ENCODE measurements at regions not wholly inside any gene's neighbourhood (a gene's known extent, or its start where the extent isn't known, plus 50 kb on each side); places are given as distances from the start of the nearest gene placed in this dataset.

GRCh38 chr12:71230542-71230941, 72.7 kb upstream of the TSPAN8 start:
- H3K36me3 Mint-ChIP-seq (ENCODE audit: unreplicated experiment) = no peaks in the 10 kb centered on the region
- no peak overlapping the region for H3K4me3 Mint-ChIP-seq (ENCODE audit: unreplicated experiment)
- no peaks in the 10 kb centered on the region for H3K27me3 Mint-ChIP-seq (ENCODE audit: unreplicated experiment)
- TF ChIP-seq CTCF (IDR thresholded peaks at IDR 0.05) = no peak
- DNase-seq (ENCODE audit: extremely low spot score, unreplicated experiment) = no peak
- H3K27ac Mint-ChIP-seq (ENCODE audit: unreplicated experiment) = no peak overlapping the region
- peaks cover 14% of the 10 kb centered on the region for H3K9me3 Mint-ChIP-seq (ENCODE audit: unreplicated experiment)
- H3K4me1 Mint-ChIP-seq (ENCODE audit: unreplicated experiment) = no peaks in the 10 kb centered on the region

- no peak overlapping the region for H3K4me3 Mint-ChIP-seq (ENCODE audit: unreplicated experiment)
- peaks cover 2% of the 10 kb centered on the region for H3K4me1 Mint-ChIP-seq (ENCODE audit: unreplicated experiment)
- H3K36me3 Mint-ChIP-seq (ENCODE audit: unreplicated experiment) = no peaks in the 10 kb centered on the region
- H3K9me3 Mint-ChIP-seq (ENCODE audit: unreplicated experiment) = peaks cover 2% of the 10 kb centered on the region
- no peak overlapping the region for H3K27ac Mint-ChIP-seq (ENCODE audit: unreplicated experiment)
- TF ChIP-seq CTCF (IDR thresholded peaks at IDR 0.05) = no peak
- DNase-seq (ENCODE audit: extremely low spot score, unreplicated experiment) = no peak
- H3K27me3 Mint-ChIP-seq (ENCODE audit: unreplicated experiment) = peaks cover 8% of the 10 kb centered on the region
Measured at GRCh38 chr12:71223139-71223538, 65.3 kb upstream of the TSPAN8 start.

GRCh38 chr12:71222436-71222835, 64.6 kb upstream of the TSPAN8 start:
- peaks cover 8% of the 10 kb centered on the region for H3K27me3 Mint-ChIP-seq (ENCODE audit: unreplicated experiment)
- peaks cover 2% of the 10 kb centered on the region for H3K4me1 Mint-ChIP-seq (ENCODE audit: unreplicated experiment)
- no peak overlapping the region for H3K27ac Mint-ChIP-seq (ENCODE audit: unreplicated experiment)
- H3K36me3 Mint-ChIP-seq (ENCODE audit: unreplicated experiment) = no peaks in the 10 kb centered on the region
- H3K4me3 Mint-ChIP-seq (ENCODE audit: unreplicated experiment) = no peak overlapping the region
- DNase-seq (ENCODE audit: extremely low spot score, unreplicated experiment) = no peak
- no peaks in the 10 kb centered on the region for H3K9me3 Mint-ChIP-seq (ENCODE audit: unreplicated experiment)
- TF ChIP-seq CTCF (IDR thresholded peaks at IDR 0.05) = no peak

DNA sequence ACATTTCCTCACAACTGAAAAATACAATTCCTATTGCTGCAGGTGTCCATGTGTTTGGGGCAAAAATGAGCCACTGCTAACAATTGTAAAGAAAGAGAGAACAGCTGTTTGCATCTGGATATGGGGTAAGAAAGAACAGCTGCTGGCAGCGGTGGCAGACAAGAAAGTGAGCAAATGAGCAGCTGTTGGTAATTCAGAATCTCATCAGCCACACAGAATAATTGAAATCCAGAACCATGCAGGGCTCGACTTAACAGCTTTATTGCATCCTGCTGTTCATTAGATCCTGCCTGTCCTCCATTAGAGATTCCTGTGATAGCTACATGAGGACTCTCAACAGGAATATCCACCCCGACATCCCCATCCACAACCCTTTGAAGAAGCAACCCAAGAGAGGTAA, 62.5 kb upstream of the TSPAN8 start:
- no peaks in the 10 kb centered on the region for H3K9me3 Mint-ChIP-seq (ENCODE audit: unreplicated experiment)
- no peak for TF ChIP-seq CTCF (IDR thresholded peaks at IDR 0.05)
- no peak overlapping the region for H3K4me3 Mint-ChIP-seq (ENCODE audit: unreplicated experiment)
- no peaks in the 10 kb centered on the region for H3K36me3 Mint-ChIP-seq (ENCODE audit: unreplicated experiment)
- peaks cover 10% of the 10 kb centered on the region for H3K4me1 Mint-ChIP-seq (ENCODE audit: unreplicated experiment)
- no peak overlapping the region for H3K27ac Mint-ChIP-seq (ENCODE audit: unreplicated experiment)
- peaks cover 8% of the 10 kb centered on the region for H3K27me3 Mint-ChIP-seq (ENCODE audit: unreplicated experiment)
- no peak for DNase-seq (ENCODE audit: extremely low spot score, unreplicated experiment)

- Mint-ChIP-seq H3K27me3 (ENCODE audit: unreplicated experiment) (peaks cover 8% of the 10 kb centered on the region), H3K4me3 (ENCODE audit: unreplicated experiment) (no peak overlapping the region), H3K4me1 (ENCODE audit: unreplicated experiment) (peaks cover 19% of the 10 kb centered on the region), H3K27ac (ENCODE audit: unreplicated experiment) (no peak overlapping the region), H3K36me3 (ENCODE audit: unreplicated experiment) (no peaks in the 10 kb centered on the region), H3K9me3 (ENCODE audit: unreplicated experiment) (no peaks in the 10 kb centered on the region)
- no peak for DNase-seq (ENCODE audit: extremely low spot score, unreplicated experiment)
- no peak for TF ChIP-seq CTCF (IDR thresholded peaks at IDR 0.05)
Measured at GRCh38 chr12:71219224-71219623, 61.4 kb upstream of the TSPAN8 start.

Measured in osteocyte (in vitro differentiated cells).